ENCODE measurements at regions not wholly inside any gene's neighbourhood (a gene's known extent, or its start where the extent isn't known, plus 50 kb on each side); places are given as distances from the start of the nearest gene placed in this dataset.

DNA sequence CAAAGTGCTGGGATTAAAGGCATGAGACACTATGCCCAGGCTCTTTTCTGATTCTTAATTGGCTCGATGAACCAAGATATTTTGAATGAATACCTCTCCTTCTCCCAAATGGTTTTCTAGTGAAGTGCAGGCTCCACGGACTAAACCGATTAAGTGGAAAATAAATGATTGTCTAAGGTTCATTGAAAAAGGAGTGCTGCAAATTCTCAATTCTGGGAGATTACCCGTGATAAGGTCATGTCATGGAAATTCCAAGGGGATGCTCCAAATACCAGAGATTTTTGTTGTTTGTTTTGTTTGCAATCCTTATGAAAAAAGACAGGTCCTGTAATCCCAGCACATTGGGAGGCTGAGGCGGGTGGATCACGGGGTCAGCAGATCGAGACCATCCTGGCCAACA is 406.9 kb upstream of the TBL1XR1 start:
- Histone ChIP-seq H3K9me3 (ENCODE audit: control insufficient read depth, low read length) (no peaks in the 10 kb centered on the region), H2AFZ (no peak overlapping the region)

GRCh38 chr3:177606891-177607290 is 409.6 kb upstream of the TBL1XR1 start:
- H3K4me1 ChIP-seq: peaks cover 69% of the 10 kb centered on the region
- H3K27me3 ChIP-seq (ENCODE audit: control insufficient read depth, insufficient read depth, low read length): no peaks in the 10 kb centered on the region

More for the DNA sequence above, 406.9 kb upstream of the TBL1XR1 start:
- TF ChIP-seq, protein P1, sequence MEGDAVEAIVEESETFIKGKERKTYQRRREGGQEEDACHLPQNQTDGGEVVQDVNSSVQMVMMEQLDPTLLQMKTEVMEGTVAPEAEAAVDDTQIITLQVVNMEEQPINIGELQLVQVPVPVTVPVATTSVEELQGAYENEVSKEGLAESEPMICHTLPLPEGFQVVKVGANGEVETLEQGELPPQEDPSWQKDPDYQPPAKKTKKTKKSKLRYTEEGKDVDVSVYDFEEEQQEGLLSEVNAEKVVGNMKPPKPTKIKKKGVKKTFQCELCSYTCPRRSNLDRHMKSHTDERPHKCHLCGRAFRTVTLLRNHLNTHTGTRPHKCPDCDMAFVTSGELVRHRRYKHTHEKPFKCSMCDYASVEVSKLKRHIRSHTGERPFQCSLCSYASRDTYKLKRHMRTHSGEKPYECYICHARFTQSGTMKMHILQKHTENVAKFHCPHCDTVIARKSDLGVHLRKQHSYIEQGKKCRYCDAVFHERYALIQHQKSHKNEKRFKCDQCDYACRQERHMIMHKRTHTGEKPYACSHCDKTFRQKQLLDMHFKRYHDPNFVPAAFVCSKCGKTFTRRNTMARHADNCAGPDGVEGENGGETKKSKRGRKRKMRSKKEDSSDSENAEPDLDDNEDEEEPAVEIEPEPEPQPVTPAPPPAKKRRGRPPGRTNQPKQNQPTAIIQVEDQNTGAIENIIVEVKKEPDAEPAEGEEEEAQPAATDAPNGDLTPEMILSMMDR (IDR thresholded peaks at IDR 0.05): no peak
- peak overlapping the region; percentile 85 for H3K27ac ChIP-seq
- H3K79me2 ChIP-seq: no peaks in the 10 kb centered on the region
- H3K36me3 ChIP-seq (ENCODE audit: control insufficient read depth, insufficient read depth, low read length): no peaks in the 10 kb centered on the region
- peaks cover 44% of the 10 kb centered on the region for H3K4me1 ChIP-seq
- no peak overlapping the region for H3K4me3 ChIP-seq (ENCODE audit: low read depth, low read length)
- H3K27me3 ChIP-seq (ENCODE audit: control insufficient read depth, insufficient read depth, low read length): no peaks in the 10 kb centered on the region
- no peak overlapping the region for H3K9ac ChIP-seq
- peak overlapping the region; percentile 39 for H3K4me2 ChIP-seq (ENCODE audit: low read length)

GRCh38 chr3:177607589-177607988 is 410.3 kb upstream of the TBL1XR1 start:
- Histone ChIP-seq H3K36me3 (ENCODE audit: control insufficient read depth, insufficient read depth, low read length) (no peaks in the 10 kb centered on the region), H3K79me2 (no peaks in the 10 kb centered on the region), H3K9me3 (ENCODE audit: control insufficient read depth, low read length) (no peaks in the 10 kb centered on the region), H3K27ac (peak overlapping the region; percentile 90), H3K9ac (no peak overlapping the region), H3K4me3 (ENCODE audit: low read depth, low read length) (peak overlapping the region; percentile 11), H3K27me3 (ENCODE audit: control insufficient read depth, insufficient read depth, low read length) (no peaks in the 10 kb centered on the region), H2AFZ (peak overlapping the region; percentile 17), H3K4me2 (ENCODE audit: low read length) (peak overlapping the region; percentile 61), H3K4me1 (peaks cover 66% of the 10 kb centered on the region)
- TF ChIP-seq, protein P1 (IDR thresholded peaks at IDR 0.05): no peak

More at GRCh38 chr3:177606891-177607290, 409.6 kb upstream of the TBL1XR1 start:
- peak overlapping the region; percentile 11 for H3K4me3 ChIP-seq (ENCODE audit: low read depth, low read length)
- TF ChIP-seq, protein P1 (IDR thresholded peaks at IDR 0.05): no peak
- no peaks in the 10 kb centered on the region for H3K79me2 ChIP-seq
- peak overlapping the region; percentile 61 for H3K4me2 ChIP-seq (ENCODE audit: low read length)
- H2AFZ ChIP-seq: peak overlapping the region; percentile 17
- no peaks in the 10 kb centered on the region for H3K36me3 ChIP-seq (ENCODE audit: control insufficient read depth, insufficient read depth, low read length)
- peak overlapping the region; percentile 90 for H3K27ac ChIP-seq
- H3K9me3 ChIP-seq (ENCODE audit: control insufficient read depth, low read length): no peaks in the 10 kb centered on the region
- H3K9ac ChIP-seq: no peak overlapping the region

DNA sequence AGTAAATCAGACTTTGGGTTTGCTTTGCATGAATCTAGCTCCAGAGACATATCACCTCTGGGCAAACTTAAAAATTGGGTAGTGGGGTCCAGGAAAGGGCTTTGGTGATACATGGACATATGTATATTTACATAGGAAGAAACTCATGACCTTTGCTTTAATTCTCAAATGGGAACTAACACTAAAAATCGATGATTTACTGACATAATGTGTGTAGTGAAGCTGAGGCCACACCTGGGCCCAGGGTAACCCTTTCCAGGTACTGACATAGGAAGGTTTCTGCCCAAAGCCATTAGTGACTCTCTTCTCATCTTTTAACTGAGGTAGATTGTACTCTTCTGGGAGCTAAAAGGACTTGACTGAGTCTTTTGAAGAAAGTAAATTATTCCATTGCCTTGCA is 411.2 kb upstream of the TBL1XR1 start:
- H3K9me3 ChIP-seq (ENCODE audit: control insufficient read depth, low read length): no peaks in the 10 kb centered on the region
- H2AFZ ChIP-seq: peak overlapping the region; percentile 17
- H3K4me2 ChIP-seq (ENCODE audit: low read length): peak overlapping the region; percentile 61
- H3K36me3 ChIP-seq (ENCODE audit: control insufficient read depth, insufficient read depth, low read length): no peaks in the 10 kb centered on the region
- peaks cover 60% of the 10 kb centered on the region for H3K4me1 ChIP-seq
- H3K27me3 ChIP-seq (ENCODE audit: control insufficient read depth, insufficient read depth, low read length): no peaks in the 10 kb centered on the region
- no peaks in the 10 kb centered on the region for H3K79me2 ChIP-seq
- no peak overlapping the region for H3K4me3 ChIP-seq (ENCODE audit: low read depth, low read length)
- no peak overlapping the region for H3K9ac ChIP-seq
- TF ChIP-seq, protein P1 (IDR thresholded peaks at IDR 0.05): no peak
- H3K27ac ChIP-seq: peak overlapping the region; percentile 90

- Histone ChIP-seq H3K79me2 (no peaks in the 10 kb centered on the region), H3K9ac (no peak overlapping the region), H3K36me3 (ENCODE audit: control insufficient read depth, insufficient read depth, low read length) (no peaks in the 10 kb centered on the region), H3K27me3 (ENCODE audit: control insufficient read depth, insufficient read depth, low read length) (no peaks in the 10 kb centered on the region), H3K4me1 (peaks cover 64% of the 10 kb centered on the region), H3K4me3 (ENCODE audit: low read depth, low read length) (no peak overlapping the region), H2AFZ (peak overlapping the region; percentile 7), H3K27ac (peak overlapping the region; percentile 90), H3K9me3 (ENCODE audit: control insufficient read depth, low read length) (no peaks in the 10 kb centered on the region), H3K4me2 (ENCODE audit: low read length) (no peak overlapping the region)
- TF ChIP-seq, protein P1 (IDR thresholded peaks at IDR 0.05): no peak
Observed at GRCh38 chr3:177609613-177610012, 412.3 kb upstream of the TBL1XR1 start.
